Activated CD8-positive, alpha-beta memory T cell treated with anti-CD3 and anti-CD28 coated beads, Interleukin-2, amount 50 U/mL, for 48 hours (primary cell): ENCODE measurements at regions not wholly inside any gene's neighbourhood (a gene's known extent, or its start where the extent isn't known, plus 50 kb on each side); places are given as distances from the start of the nearest gene placed in this dataset.
"Not testable (repeated sequence)": the region's sequence is repeated elsewhere in the genome, so short reads cannot be mapped to it uniquely, and the experiment has no call there.

Source experiments
- DNase-seq: peaks from one replicate; pipeline ENCODE4 v3.0.0-alpha.2; 2020

DNA sequence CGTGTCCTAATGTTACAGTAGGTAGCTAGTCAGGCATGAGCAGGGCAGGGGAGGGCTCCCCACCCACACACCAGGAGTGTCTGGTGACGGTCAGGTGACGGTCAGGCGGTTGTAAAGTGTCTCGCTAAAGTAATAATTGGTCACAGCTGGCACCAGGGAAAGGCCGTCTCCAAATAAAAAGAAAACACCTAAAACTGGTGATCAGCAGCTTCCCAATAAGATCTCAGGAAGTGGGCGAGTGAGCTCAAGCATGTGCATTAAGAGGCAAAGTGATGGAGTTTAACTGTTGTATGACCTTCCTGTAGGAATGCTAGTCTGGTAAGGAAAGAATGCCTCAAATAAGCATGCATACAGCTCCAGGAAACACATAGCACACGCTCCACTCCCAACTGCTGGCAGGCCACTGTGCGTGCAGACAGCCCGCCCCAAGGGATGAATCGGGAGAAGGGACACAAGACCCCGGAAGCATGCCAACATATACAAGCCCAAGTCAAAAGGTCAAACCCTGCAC, 177.1 kb downstream of the RNF144A start:
- DNase-seq, result no peak

DNA sequence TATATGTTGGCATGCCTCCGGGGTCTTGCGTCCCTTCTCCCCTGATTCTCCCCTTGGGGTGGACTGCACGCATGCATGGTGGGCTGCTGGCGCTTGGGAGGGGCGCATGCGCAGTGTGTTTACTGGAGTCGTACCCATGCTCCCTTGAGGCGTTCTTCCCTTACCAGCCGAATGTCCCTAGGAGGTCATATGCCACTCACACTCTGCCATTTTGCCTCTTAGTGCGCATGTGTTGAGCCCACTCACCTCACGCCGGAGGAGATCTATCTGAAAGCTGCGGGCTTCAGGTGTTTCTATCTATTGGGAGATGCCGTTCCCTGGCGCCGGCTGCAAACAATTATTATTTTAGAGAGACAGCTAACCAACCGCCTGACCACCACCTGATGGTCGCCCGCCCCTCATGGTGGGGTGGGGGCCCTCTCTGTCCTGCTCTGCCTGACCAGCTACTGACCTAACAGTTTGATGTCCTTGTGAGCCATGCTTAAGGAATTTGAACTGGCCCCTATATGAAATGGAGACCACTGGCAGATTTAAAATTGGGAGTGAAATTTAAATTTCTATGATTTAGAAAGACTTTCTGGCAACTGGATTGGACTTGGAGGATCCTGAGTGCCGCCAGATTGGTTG, 179.6 kb downstream of the RNF144A start:
- DNase-seq, result no peak

DNA sequence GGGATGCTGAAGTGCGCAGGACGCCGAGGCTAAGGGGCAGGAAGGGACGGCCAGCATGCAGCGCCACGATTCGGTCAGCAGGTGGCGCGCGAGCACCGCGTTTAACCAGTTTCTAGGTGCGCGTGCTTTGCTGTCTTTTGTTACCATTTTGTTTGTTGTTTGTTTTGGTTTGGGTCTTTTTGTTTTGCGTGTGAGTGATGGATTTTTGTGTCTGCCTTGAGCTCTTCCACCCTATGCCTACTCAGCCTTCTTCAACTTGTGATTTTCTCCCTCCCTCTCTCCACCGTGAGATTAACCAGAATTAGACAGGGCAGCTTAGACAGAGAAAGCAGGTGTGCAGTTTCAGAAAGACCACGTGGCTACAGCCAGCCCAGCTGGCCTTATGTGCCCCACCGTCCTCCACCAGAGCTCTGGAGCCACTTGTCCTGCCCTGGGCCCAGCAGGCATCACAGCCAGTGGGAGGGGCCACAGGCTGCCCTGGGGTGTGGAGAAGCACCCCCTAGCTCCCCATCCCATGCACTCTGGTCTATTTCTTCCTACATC, 180.2 kb downstream of the RNF144A start:
- DNase-seq, result peak; percentile 92

DNA sequence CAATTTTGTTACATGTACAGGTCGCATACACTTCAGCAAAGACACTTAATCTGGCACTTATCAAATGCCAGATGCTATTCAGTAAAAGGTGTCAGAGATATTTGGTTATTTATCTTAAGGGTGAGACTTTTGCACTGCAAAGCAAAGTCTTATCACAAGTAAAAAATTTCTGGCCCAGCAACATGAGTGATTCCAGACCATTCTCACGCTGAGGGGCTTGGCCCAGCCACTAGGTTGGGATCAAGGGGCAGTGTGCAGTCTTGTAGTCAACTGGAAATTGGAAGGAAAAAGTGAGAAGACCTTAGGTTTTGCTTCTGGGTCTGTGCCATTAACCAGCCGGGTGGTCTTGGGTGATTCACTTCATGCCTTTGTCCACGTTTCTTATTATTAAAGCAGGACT, 181.6 kb downstream of the RNF144A start:
- no peak for DNase-seq

DNA sequence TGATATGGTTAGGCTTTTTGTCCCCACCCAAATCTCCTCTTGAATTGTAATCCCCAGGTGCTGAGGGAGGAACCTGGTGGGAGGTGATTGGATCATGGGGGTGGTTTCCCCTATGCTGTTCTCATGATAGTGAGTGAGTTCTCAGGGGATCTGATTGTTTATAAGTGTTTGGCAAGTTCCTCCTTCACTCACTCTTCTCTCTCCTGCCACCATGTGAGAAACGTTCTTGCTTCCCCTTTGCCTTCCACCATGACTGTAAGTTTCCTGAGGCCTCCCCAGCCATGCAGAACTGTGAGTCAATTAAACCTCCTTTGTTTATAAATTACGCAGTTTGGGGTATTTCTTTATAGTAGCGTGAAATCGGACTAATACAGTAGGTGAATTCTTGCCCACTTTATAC, 182.5 kb downstream of the RNF144A start:
- not testable (repeated sequence) for DNase-seq

DNA sequence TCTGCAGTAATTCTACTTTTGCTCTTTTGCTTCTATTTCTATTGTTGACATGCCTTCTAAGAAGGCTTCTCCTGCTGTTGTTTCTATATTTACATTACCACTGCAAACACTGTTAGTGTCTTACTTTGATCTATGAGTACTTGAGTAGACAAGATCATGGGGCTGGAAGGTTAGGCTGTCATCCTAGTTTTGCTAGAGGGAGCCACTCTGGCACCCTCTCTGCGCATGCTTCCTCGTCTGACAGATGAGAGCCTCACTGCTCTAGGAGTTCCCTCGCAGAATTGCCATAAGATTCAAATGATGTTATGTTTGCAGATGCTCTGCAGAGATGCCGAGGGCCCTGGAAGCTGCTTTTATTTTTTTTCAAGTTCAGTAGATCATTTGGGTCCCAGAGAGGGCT, 185.6 kb downstream of the RNF144A start:
- DNase-seq, result no peak

DNA sequence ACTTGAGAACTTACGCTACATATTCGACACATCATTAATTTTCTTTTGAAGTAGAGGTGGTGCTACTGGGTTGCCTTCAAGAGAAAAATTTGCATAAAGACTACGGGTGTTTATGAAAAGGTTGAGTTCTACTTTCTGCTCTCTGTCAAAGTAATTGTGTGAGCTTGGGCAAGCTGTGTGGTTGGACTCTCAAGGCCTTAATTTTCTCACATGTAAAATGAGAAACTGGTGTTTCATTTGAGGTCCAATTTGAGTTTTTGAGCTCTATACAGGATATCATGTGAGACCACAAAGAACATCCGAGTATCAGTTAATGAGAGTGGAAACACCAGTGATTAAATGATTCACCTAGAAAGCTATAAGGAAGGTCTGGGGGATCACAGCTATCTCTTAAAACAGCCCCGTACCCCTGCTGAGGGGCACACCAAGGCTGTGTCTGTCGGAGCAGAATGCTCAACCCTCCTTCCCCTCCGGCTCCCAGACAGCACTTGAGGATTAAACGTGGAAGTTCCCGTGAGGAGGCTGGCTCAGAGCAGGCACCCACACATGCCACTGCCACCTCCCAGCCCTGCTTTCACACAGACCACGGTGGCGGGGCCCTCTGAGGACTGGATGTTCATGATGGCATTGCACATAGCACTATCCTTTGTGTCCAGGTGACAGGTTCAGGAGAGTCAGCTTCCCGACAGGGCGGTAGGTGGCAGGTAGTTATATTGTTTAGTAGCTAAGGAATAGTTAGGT, 191.8 kb downstream of the RNF144A start:
- no peak for DNase-seq

DNA sequence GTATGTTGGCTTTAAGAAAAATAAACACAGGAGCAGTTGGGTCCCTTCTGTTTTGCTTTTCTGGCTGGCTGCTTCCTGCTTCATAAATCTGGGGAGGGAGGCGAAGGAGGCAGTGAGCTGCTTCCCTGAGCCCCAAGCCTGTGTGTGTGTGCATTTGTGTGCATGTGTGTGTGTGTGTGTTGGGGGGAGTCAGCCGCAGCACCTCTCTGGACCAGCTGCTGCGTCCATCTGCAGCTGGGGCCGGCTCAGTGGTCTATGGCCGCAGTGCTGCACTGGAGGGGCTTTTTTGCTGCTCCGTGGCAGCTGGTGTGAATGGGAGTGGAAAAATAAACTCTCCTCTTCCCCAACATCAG, 192.3 kb downstream of the RNF144A start:
- DNase-seq, result no peak

DNA sequence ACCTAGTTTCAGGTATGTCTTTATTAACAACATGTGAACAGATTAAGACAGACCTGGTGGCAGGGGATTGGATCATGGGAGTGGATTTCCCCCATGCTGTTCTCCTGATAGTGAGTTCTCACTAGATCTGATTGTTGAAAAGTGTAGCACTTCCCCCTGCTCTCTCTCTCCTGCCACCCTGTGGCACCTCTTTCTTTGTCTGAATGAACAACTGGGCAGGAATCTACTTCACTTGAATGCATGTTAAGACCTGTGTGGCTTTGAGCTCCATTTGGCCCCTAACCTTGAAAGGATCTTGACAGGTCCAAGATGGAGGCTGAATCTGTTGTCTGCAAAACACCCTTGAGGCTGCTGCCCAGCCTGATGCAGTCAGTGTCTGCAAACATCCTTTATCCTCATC, 194.4 kb downstream of the RNF144A start:
- DNase-seq, result no peak

DNA sequence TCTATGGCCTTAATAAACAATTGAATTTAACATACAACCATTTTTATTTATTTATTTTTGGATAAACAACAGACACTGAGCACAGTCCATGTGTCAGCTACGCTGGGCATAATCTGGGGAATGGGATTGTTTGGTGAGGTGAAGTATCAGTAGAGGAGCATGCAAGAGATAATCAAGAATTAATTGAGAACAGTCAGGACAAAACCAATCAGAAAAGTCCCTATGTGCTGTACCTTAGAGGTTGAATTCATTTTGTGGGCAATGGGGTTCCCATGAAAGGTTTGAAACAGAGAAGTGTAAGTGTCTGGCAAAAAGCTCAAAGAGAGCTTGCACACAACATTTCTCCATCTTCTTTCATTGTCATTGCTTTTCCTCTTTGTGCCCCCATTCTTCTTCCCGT, 198.2 kb downstream of the RNF144A start:
- no peak for DNase-seq

DNA sequence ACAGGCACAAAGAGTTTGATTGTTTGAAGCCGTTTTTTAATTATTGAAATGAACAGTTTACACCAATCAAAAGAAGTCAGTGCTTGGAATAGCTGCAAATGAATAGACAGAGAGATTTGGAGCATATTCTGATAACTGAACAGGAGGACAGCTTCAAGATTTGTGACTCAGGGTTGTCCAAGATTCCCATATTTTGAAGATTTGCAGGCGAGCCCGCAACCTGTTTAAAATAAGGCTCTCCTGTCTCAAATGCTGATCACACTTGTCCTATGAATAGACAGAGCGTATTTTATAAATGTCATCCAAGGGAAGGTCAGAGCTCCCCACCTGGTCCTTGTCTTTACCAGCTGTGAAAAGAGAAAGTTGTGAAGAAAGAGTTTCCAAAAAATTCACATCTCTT, 198.7 kb downstream of the RNF144A start:
- DNase-seq, result no peak

DNA sequence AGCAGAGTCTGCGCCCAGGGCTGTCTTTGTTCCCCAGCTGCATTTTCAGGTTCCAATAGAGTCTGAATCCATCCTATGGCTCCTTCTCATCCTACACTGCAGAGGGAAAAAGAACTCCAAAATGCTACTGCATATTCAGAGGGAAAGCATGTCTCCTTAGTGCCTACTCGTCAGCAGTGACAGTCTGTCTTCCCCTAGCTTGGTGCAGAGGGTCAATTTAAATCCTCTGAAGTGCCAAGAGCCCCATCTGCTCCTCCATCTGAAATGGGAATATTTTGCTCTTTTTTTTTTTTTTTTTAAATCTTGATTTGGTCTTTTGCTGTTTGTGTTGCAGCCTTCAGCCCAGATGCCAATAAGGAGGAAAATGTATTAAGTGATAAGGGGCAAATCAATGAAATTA, 199.3 kb downstream of the RNF144A start:
- no peak for DNase-seq

DNA sequence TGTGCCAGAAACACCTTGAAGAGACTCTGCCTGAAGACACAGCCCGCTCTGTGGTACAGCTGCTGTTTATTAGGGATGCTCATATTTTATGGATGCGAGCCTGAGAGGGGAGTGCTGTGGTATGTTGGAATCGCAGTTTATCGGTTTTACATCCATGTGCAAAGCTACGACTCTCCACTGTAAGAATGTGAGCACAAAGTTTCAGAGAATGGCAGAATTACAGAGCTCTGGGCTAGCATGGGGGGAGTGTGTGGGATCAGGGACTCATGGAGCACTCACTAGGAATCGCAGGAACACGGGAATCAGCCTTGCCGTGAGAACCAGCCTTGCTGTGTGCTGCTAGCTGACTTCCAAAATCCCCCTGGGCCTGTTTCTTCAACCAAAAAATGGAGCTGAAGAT, 199.9 kb downstream of the RNF144A start:
- DNase-seq, result no peak

DNA sequence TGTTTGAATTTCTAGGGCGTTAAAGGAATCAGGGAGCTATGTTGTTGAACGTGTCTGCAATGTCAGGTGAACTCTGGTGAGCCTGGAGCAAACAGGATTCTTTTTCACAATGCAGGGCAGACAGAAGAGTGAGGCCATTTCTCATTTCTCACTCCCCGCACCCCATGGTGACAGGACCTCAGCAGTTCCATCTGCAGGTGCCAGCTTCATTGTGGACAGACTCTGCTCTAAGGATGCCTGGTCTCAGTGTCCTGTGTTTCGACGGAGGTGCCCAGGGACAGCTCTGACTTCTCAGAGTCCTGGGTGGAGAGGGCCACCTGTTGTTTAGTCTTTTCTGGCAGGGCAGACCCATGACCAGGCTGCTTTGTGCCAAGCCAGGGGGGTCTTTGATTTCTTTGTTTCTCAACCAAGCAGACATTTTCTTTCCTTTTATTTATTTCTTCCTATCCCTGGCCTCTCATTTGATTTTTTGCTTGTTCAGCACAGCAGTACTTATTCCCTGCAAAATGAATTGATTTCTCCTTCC, 201.5 kb downstream of the RNF144A start:
- DNase-seq, result no peak

DNA sequence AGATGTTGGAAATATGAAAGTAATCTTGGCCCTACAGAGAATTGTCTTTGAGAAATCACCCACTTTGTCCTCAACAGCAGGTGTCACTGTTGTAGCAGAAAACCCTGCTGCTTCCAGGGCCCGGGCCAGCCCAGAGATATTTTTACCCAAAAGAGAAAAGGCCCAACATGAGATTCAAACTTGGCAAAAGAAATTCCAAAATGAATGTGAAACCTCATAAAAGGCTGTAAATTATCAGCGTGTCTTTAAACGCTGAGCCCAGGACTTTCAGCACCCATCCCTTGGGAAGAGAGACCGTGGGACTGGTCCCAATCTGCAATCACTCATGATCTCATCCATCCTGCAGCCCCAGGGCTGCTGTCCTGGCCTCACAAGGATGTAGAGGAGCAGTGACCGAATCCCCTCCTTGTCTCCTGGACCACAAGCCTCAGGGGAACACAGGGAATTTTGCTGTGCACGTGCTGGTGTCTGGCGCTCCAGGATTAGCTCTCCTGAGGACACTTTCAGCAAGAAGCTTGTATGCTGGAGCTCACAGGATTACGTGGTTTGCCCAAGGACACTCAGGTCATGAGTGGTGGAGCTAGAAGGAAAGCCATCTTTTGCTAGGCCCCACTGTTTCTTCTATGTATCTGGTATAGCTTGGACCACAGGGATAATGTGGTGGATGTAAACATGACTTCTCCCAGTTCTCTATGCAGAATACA, 202.1 kb downstream of the RNF144A start:
- no peak for DNase-seq

DNA sequence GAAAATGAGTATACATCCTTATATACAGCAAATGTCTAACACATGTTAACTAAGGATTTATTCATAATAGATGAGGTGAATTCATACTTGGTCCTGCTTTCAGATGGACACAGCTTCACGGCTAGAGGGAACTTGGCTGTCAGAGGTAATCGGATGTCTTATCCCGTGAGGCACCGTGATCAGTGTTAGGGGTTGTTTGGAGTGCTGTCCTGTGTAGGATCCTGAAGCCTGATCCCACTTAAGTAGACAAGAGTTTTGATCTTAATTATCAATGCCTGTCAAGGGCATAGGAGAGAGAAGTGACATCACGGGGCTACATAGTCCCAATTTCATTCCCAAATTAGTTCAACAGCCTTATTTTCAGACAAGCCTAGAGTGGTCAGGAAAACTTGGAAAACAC, 204.6 kb downstream of the RNF144A start:
- no peak for DNase-seq

DNA sequence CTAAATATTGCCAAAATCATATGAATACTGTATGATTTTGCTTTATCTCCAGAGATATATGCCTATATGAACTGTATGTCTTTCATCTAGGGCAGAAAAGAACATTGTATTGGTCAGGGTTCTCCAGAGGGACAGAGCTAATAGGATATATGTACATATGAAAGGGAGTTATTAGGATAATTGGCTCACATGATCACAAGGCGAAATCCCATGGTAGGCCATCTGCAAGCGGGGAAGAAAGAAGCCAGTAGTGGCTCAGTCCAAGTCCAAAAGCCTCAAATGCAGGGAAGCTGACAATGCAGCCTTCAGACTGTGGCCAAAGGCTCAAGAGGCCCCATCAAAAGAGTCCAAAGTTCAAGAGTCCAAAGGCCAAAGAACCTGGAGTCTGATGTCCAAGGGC, 209.9 kb downstream of the RNF144A start:
- no peak for DNase-seq

DNA sequence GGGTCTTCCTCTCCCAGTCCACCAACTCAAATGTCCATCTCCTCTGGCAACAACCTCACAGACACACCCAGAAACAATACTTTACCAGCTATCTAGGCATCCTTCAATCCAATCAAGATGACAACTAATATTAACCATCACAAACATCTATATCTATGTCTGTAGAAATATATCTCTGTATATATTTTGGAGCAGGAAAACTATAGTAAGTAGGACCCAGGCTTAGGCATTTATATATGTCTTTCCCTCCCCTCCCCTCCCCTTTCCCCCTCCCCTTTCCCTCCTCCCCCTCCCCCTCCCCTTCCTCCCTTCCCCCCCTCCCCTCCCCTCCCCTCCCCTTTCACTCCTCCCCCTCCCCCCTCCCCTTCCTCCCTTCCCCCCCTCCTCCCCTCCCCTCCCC, 210.5 kb downstream of the RNF144A start:
- no peak for DNase-seq

DNA sequence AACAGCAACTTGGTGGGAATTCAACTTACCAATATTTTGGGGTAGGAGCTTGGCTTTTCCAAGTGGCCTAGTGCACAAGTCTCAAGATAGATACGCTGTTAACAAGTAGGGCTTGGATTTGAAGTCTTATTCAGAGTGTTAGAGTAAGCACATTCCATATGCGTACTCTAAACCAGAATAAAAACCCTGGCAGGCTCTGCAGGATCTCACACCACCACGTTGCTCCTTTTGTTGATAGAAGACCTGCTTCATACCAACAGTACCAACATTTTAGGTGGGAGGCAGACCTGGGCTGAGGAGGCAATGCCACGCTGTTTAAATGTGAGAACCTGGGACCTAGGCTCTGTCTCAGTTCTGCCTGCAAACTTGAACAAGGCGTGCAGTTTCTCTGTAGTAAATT, 214.0 kb downstream of the RNF144A start:
- no peak for DNase-seq

DNA sequence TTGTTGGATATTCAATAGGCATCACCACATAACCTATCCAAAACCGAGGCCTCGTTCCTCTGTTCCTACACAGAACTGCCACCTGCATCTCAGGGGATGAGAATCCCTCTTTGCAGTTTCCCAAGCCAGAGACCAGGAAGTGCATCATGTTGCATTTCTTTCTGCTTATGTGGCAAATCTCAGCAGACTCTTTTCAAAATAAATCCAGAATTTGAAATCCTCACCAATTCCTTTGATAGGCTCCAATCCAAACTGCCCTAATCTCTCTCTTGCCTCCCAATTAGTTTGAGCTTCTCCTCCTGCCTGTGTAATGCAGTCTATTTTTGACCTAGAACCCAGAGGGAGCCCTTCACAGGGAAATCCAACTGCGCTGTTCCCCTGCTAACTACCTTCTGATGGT, 215.5 kb downstream of the RNF144A start:
- DNase-seq, result no peak

DNA sequence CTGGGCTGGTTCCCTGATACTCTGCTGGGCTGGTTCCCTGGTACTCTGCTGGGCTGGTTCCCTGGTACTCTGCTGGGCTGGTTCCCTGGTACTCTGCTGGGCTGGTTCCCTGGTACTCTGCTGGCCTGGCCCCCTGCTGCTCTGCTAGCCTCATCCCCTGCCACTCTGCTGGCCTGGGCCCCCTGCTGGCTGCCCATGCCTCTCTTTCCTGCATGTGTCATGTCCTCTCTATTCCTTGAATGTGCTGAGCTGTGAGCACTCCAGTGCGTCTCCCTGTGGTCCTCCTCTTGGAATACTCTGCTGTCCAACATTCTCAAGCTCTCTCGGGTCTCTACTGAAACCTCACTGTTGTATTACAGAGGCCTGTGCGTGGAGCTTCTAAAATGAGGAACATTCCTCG, 216.3 kb downstream of the RNF144A start:
- no peak for DNase-seq

DNA sequence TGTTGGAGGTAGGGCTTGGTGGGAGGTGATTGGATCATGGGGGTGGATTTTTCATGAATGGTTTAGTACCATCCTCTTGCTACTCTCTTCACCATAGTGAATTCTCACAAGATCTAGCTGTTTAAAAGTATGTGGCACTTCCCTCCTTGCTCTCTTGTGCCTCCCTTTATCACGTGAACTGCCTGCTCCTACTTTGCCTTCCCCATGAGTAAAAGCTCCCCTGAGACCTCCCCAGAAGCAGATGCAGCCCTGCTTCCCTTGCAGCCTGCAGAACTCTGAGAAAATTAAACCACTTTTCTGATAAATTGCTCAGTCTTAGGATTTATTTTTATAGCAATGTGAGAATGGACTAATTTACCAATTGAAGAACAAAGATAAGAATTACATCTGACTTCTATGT, 223.1 kb downstream of the RNF144A start:
- DNase-seq, result no peak

DNA sequence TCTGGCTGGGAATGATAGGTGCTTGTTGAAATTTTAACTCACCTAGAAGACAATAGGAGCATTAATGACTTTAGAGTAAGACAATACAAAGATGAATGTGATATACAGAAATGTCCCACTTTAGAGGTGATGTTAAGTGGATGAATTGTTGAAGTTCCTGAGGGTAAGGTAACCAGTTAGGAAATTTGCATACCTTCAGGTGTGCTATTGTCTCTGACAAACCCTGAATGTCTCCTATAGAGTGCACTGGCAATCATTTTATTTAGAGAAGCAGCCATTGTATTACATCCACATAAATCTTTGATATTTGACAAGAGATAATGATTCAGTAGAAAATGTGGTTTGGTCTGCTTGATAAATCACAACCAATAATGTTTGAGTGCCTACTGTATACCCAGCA, 228.5 kb downstream of the RNF144A start:
- no peak for DNase-seq

DNA sequence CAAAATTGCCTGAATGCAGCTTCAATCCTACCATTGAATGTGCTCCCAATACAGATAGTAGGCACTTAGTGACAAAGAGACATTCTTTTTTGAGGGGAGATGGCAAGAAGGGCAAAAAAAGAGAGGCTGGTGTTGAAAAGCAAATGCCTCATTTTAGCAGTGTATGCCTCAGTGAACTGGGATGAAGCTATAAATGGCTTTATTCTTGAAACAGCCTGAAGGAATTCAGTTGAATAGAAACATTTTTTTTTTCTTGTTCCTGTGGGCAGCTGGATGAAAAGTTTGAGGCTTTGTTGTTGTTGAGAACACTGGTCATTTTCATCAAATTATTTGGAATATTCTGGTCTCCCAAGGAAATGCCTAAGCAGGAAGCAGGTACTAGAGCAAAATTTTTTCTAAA, 228.9 kb downstream of the RNF144A start:
- DNase-seq, result no peak
